ENCODE measurements at regions not wholly inside any gene's neighbourhood (a gene's known extent, or its start where the extent isn't known, plus 50 kb on each side); places are given as distances from the start of the nearest gene placed in this dataset.

DNA sequence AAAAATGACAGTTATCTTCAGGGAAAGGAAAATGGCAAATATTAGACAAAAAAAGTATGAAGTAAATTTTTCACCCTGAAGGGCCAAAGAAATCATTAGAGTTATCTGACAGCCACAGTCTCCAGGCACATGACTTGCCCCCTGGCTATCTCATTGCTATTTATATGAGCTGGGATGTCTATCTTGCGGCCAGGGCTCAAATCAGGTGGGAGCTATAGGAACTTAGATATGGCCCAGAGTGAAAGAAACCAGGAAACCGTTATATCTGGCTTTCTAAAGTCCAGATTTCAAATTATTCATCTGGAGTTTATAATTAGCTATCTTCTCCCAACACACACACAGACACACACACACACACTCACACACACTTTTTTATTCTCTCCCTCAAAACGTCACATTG, 135.3 kb upstream of the EEF1E1 start:
- no peak overlapping the region for H3K9ac ChIP-seq
- no peak for TF ChIP-seq EZH2 (IDR thresholded peaks at IDR 0.05; ENCODE audit: insufficient read depth, poor library complexity, severe bottlenecking)
- no peak for TF ChIP-seq EZH2phosphoT487 (IDR thresholded peaks at IDR 0.05; ENCODE audit: insufficient read depth, low read depth)
- no peak overlapping the region for H3K27ac ChIP-seq
- H3K4me2 ChIP-seq (ENCODE audit: unreplicated experiment) = no peak overlapping the region
- H4K20me1 ChIP-seq (ENCODE audit: insufficient read depth) = no peaks in the 10 kb centered on the region
- 40 to 41% methylated on average over 3 of the region's 3 CpGs for WGBS, 2 experiments (ENCODE audit: low coverage in 1 of 2, low lambda C conversion rate in 2 of 2, missing lambda C conversion rate in 2 of 2)
- H3F3A ChIP-seq (ENCODE audit: insufficient read depth) = no peaks in the 10 kb centered on the region
- no peaks in the 10 kb centered on the region for H3K36me3 ChIP-seq (ENCODE audit: low read depth)
- no peak for DNase-seq
- H3K9me3 ChIP-seq (ENCODE audit: low read depth) = no peaks in the 10 kb centered on the region
- no peaks in the 10 kb centered on the region for H3K9me2 ChIP-seq (ENCODE audit: insufficient read depth)
- no peaks in the 10 kb centered on the region for H3K79me2 ChIP-seq (ENCODE audit: insufficient read depth)
- peaks cover 43% of the 10 kb centered on the region for H3K27me3 ChIP-seq (replicated peaks; ENCODE audit: insufficient read depth)
- H3K4me3 ChIP-seq = no peak overlapping the region
- in situ Hi-C loops (cut with MboI) = no loop called here
- no peaks in the 10 kb centered on the region for H3K4me1 ChIP-seq (ENCODE audit: insufficient read depth)
- no peak overlapping the region for H2AFZ ChIP-seq

DNA sequence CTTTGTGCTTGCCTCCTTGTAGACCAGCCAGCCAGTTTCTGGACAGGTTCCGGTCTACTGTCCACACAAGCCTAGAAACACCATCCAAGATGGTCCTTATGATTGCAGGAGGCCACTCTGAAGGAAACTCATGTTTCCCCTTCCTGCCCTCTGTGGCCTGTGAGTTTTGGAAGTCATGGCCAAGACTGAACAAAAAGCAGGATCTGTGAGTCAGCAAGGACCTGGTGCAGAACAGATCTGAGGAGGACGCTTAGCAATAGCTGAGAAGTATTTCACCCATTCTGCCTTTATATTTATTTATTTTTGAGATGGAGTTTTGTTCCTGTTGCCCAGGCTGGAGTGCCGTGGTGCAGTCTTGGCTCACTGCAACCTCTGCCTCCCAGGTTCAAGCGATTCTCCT, 134.6 kb upstream of the EEF1E1 start:
- Histone ChIP-seq H3F3A (ENCODE audit: insufficient read depth) (no peaks in the 10 kb centered on the region), H3K9me3 (ENCODE audit: low read depth) (no peaks in the 10 kb centered on the region), H3K27ac (no peak overlapping the region), H3K4me2 (ENCODE audit: unreplicated experiment) (no peak overlapping the region), H3K9me2 (ENCODE audit: insufficient read depth) (no peaks in the 10 kb centered on the region), H3K9ac (no peak overlapping the region), H3K4me3 (no peak overlapping the region), H3K4me1 (ENCODE audit: insufficient read depth) (no peaks in the 10 kb centered on the region), H4K20me1 (ENCODE audit: insufficient read depth) (no peaks in the 10 kb centered on the region), H2AFZ (no peak overlapping the region), H3K79me2 (ENCODE audit: insufficient read depth) (no peaks in the 10 kb centered on the region), H3K36me3 (ENCODE audit: low read depth) (no peaks in the 10 kb centered on the region), H3K27me3 (replicated peaks; ENCODE audit: insufficient read depth) (peaks cover 42% of the 10 kb centered on the region)
- WGBS, 2 experiments (ENCODE audit: low coverage in 1 of 2, low lambda C conversion rate in 2 of 2, missing lambda C conversion rate in 2 of 2) = 59 to 63% methylated on average over 4 of the region's 4 CpGs
- in situ Hi-C loops (cut with MboI) = no loop called here
- no peak for TF ChIP-seq EZH2 (IDR thresholded peaks at IDR 0.05; ENCODE audit: insufficient read depth, poor library complexity, severe bottlenecking)
- no peak for TF ChIP-seq EZH2phosphoT487 (IDR thresholded peaks at IDR 0.05; ENCODE audit: insufficient read depth, low read depth)
- no peak for DNase-seq

DNA sequence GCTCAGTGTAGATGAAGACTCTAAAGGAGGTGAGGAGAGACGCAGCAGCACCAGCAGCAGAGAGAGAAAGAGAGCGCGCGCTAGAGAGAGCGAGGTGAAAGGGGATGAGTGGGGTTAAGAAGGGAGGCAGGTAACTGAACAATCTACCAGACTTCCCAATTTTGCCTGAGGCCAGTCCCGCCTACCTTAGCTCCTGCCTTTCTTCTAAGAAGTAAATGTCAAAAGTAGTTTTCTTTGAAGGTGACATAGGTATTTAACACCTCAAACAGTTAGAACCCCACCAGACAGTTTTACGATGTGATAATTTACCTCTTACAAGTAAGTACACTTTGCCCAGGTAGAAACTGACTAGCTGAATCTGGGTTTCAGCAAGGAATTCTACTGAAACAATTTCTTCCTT, 132.0 kb upstream of the EEF1E1 start:
- Histone ChIP-seq H3K4me2 (ENCODE audit: unreplicated experiment) (no peak overlapping the region), H3K4me3 (no peak overlapping the region), H3K9ac (no peak overlapping the region), H3K9me2 (ENCODE audit: insufficient read depth) (no peaks in the 10 kb centered on the region), H3K27ac (no peak overlapping the region), H3K36me3 (ENCODE audit: low read depth) (no peaks in the 10 kb centered on the region), H3F3A (ENCODE audit: insufficient read depth) (no peaks in the 10 kb centered on the region), H2AFZ (no peak overlapping the region), H3K4me1 (ENCODE audit: insufficient read depth) (no peaks in the 10 kb centered on the region), H3K9me3 (ENCODE audit: low read depth) (no peaks in the 10 kb centered on the region), H3K27me3 (replicated peaks; ENCODE audit: insufficient read depth) (peaks cover 20% of the 10 kb centered on the region), H4K20me1 (ENCODE audit: insufficient read depth) (no peaks in the 10 kb centered on the region), H3K79me2 (ENCODE audit: insufficient read depth) (no peaks in the 10 kb centered on the region)
- in situ Hi-C loops (cut with MboI) = no loop called here
- DNase-seq = no peak
- 29 to 32% methylated on average over 7 of the region's 7 CpGs for WGBS, 2 experiments (ENCODE audit: low coverage in 1 of 2, low lambda C conversion rate in 2 of 2, missing lambda C conversion rate in 2 of 2)
- no peak for TF ChIP-seq EZH2phosphoT487 (IDR thresholded peaks at IDR 0.05; ENCODE audit: insufficient read depth, low read depth)
- TF ChIP-seq EZH2 (IDR thresholded peaks at IDR 0.05; ENCODE audit: insufficient read depth, poor library complexity, severe bottlenecking) = no peak

GRCh38 chr6:8231956-8232355, 129.6 kb upstream of the EEF1E1 start:
- no peaks in the 10 kb centered on the region for H3K36me3 ChIP-seq (ENCODE audit: low read depth)
- in situ Hi-C loops (cut with MboI) = no loop called here
- no peak overlapping the region for H2AFZ ChIP-seq
- no peaks in the 10 kb centered on the region for H3K9me2 ChIP-seq (ENCODE audit: insufficient read depth)
- no peaks in the 10 kb centered on the region for H3F3A ChIP-seq (ENCODE audit: insufficient read depth)
- no peaks in the 10 kb centered on the region for H4K20me1 ChIP-seq (ENCODE audit: insufficient read depth)
- H3K9ac ChIP-seq = no peak overlapping the region
- H3K4me2 ChIP-seq (ENCODE audit: unreplicated experiment) = no peak overlapping the region
- H3K4me3 ChIP-seq = no peak overlapping the region
- no peaks in the 10 kb centered on the region for H3K79me2 ChIP-seq (ENCODE audit: insufficient read depth)
- H3K27ac ChIP-seq = no peak overlapping the region
- DNase-seq = no peak
- no peaks in the 10 kb centered on the region for H3K4me1 ChIP-seq (ENCODE audit: insufficient read depth)
- no peaks in the 10 kb centered on the region for H3K27me3 ChIP-seq (replicated peaks; ENCODE audit: insufficient read depth)
- no peaks in the 10 kb centered on the region for H3K9me3 ChIP-seq (ENCODE audit: low read depth)
- 71 to 73% methylated on average over 5 of the region's 5 CpGs for WGBS, 2 experiments (ENCODE audit: low coverage in 1 of 2, low lambda C conversion rate in 2 of 2, missing lambda C conversion rate in 2 of 2)
- TF ChIP-seq EZH2phosphoT487 (IDR thresholded peaks at IDR 0.05; ENCODE audit: insufficient read depth, low read depth) (no peak), EZH2 (IDR thresholded peaks at IDR 0.05; ENCODE audit: insufficient read depth, poor library complexity, severe bottlenecking) (no peak)
